SK-MEL-5 (cell line): ENCODE measurements at regions not wholly inside any gene's neighbourhood (a gene's known extent, or its start where the extent isn't known, plus 50 kb on each side); places are given as distances from the start of the nearest gene placed in this dataset.

Source experiments
- DNase-seq: peaks from one replicate; pipeline ENCODE4 v3.0.0-alpha.2; 2016; ENCODE audit warnings: low read depth, low spot score
- in situ Hi-C: cut with HindIII; loops from 2 replicates; pipeline ENCODE4 v1.10.0; 2016; ENCODE audit warnings: low sequenced_read_pairs, high pct_unique_total_duplicates, low pct_unique_long_range_greater_than_20kb

DNA sequence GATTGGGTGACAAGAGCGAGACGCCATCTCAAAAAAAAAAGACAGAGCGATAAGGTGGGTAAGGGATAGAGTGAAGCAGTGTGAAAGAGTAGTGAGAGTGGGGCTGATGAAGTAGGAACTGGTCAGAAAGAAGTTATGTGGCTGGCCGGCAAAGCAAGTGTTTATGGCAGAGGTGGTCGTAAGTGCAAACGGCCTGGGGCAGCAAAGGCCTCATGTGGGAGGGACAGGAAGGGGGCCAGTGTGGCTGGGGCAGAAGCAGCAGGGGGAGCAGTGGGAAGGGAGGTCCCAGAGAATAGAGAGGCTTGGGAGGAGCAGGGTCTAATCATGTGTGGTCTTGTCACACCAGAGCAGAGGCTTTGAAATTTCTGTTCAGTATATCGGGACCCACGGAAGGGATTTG lies 186.2 kb downstream of the HS3ST3B1 start:
- in situ Hi-C loops, result no loop called here
- DNase-seq, result no peak

DNA sequence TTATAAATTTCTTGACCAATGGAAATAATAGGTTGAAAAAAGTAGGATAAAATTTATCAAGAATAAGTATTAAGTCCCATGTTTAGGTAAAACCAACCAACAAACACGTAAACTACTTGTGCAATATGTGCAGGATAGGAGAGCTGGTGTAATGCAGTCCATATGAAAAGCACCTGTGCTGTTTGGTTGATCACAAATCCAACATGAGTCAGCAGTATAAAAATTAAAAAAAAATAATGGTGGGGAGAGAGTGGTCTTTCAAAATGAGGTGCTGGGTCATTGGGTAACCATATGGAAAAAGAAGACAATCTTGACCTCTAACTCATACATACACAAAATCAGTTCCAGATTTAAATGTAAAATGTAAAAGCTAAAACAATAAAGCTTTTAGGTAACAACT lies 181.8 kb downstream of the HS3ST3B1 start:
- in situ Hi-C loops, result no loop called here
- DNase-seq, result no peak

DNA sequence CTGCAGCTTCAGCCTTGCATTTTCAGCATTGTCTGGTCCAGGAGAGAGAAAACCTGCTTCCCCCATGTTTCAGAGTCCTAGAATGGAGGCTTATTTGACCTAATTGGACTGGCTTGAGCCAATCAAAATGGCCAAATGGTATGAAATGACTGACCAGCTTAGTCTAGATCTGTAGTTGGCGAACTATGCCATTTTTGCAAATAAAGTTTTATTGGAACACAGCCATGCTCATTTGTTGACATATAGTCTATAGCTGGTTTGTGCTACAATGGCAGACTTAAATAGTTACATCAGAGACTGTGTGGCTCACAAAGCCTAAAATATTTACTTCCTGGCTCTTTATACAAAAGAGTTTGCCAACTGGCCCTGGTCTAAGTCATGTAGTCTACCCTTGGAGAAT lies 180.8 kb downstream of the HS3ST3B1 start:
- DNase-seq, result no peak
- in situ Hi-C loops, result no loop called here

DNA sequence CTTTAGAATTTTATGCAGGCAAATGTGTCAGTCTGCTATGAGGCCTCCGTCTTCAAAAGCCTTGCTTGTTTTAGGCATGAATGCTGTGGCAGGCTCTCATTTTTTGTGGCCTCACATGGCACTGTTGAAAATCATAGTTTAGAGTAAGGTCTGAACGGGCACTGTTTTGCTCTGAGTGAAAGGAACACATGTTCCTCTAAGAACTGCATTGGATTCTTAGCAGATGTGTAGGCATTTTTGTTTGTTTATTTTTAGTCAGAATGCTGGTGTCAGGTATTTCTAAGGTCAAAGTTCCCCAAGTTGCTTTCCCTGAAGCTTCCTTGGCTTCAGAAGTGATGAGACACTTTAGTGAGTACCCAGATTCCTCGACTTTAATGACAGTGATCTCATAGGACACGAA lies 173.7 kb downstream of the HS3ST3B1 start:
- DNase-seq, result no peak
- in situ Hi-C loops, result no loop called here

DNA sequence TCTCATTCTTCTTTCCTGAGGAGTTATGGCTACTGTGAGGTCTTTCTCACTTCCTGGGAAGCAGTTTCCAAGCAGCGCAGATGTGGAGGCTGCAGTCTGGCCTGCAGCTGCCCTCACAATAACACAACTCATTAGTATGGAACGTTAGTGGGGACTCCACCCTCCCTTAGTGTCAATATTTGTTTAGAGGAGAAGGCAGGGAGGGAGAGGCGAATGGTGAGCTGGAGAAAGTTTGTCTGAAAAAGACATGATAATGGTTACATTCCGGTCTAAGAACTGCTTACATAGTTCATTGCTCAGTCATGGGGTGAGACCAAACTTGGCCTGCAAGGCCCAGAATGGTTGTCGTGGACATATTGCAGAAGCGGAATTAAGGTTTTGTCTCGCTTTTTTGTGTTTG lies 170.2 kb downstream of the HS3ST3B1 start:
- in situ Hi-C loops, result no loop called here
- DNase-seq, result no peak

DNA sequence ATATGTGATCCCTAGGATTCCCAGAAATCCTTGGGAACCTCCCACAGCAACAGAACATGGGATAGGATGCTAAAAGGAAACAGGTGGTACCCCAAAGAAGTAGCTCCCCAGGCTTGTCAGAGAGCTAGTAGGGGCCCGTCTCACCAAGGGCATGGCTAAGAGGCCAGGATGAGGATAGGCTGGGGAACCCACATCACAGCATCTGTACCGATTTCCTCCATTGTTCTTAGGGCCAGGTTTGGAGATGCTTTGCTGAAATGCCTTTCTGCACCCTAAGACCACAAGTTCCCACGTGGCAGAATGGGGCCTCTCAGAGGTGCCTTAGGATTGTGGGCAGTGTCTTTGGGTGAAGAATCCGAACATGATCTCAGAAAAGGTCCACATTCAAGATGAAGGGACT lies 169.5 kb downstream of the HS3ST3B1 start:
- no peak for DNase-seq
- in situ Hi-C loops, result no loop called here

DNA sequence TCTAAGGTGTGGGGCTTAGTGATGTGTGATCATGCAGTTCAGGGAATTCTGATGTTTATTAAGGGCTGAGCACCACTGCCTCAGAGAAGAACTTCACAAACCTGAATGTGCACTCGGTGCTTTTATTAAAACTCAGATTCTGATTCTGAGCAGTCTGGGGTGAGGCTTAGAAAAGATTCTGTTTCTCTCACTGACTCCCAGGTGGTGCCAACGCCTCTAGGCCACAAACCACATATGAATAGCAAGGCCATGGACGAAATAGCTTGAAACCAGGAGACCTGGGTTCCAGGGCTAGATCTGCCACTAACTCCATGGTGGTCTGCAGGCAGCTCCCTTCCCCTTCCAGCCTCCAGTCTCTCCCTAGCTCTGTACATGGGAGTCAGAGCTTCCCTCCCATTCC lies 169.1 kb downstream of the HS3ST3B1 start:
- no peak for DNase-seq
- in situ Hi-C loops, result no loop called here

DNA sequence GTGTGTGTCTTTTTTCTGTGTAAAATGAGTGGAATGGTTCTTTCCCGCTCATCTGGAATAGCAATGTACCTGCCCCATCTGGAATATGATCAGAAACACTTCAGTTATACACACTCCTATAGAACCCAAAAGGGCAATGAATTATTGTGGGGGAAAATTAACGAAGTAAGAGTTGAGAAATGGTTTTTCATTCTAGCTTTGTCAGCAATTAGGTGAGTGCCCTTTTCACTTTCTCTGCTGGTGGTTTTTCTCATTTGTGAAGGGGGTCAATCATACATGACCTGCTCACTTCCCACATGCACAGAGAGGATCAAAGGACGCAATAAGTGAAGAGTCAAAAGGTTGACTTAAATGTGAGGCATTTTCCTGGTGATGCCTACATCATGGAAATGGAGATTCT lies 168.0 kb downstream of the HS3ST3B1 start:
- in situ Hi-C loops, result no loop called here

DNA sequence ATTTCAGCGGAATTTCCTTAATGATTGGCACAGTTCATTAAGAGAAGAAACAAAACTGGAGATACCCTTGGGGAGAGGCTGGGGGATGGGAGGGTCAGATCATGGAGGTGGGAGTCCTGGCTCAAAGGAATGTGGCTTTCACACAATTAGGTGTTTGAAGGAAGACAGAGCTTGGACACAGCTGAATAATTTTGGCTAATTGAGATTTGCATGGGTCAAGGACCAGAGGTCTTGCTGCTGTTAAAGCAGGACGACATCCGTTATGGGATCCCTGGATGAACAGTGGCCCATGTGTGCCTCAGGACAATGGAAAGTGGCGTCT lies 160.3 kb downstream of the HS3ST3B1 start:
- no peak for DNase-seq
- in situ Hi-C loops, result no loop called here

More for the DNA sequence above, 168.0 kb downstream of the HS3ST3B1 start:
- no peak for DNase-seq

DNA sequence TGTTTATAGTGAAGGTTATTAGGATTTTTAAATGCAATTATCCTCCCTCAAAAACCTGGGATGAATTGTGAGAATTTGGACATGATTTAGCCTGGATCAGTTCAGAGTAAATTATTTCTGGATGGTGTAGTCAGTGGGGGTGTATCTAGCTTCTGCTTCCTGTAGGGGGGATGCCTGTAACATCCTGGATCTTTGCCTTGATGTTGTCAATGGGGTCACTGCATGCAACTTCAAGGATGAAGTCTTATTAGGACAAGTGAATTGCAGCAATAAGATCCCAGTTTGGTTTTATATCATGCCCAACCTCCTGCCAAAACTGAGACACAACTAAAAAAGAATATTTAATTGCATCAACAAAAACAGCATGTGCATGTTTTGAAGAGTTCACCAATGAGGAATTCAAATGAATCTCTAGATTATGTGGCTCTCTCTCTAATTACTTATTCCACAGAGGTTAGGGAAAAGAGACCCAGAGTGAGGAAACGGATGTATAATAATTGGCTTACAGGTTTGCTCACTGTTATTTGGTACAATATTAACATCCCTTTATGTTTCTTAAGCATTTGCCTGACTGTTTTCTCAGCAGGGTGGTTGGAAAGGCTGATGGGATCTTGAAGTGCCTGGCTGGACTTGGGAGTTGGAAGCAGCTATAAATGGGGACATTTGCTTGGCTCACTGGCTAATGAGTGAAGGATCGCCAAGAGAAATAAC lies 159.8 kb downstream of the HS3ST3B1 start:
- DNase-seq, result no peak
- in situ Hi-C loops, result no loop called here

DNA sequence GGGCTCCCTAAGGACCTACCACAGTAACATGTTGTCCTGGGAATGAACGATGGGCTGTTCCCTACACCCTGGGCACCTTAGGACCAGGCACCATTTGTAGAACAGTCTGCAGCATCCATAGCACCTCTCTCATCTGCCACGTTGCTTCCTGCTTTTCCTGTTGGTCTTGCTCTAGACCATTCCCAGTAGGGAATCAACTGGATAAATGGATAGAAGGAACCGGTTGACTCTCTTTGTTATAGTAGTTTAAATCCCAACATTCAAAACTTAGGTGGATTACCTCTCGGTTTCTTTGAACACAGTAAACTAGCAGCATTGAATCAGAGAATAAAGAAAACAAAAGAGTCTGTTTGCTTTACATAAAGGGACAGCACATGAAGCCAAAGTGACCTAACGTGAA lies 159.1 kb downstream of the HS3ST3B1 start:
- in situ Hi-C loops, result no loop called here
- no peak for DNase-seq

DNA sequence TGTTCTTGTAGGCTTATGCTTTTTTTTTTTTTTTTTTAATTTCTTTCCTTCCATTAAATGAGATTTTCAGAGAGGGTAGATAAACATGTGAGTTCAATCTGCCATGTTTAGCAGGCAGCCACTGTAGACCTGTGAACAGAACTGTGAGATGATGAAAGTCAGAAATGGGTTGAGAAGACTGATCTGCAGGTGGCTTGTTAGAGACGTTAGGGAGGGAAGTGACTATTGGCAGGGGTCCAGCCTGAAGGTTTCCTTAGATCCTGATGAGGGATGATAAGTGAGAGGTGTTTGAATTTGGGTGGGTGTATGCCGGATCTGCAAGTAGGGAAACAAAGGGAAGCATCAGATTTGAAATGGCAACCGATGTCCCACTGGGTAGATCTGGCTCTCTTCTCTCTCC lies 157.8 kb downstream of the HS3ST3B1 start:
- in situ Hi-C loops, result no loop called here
- DNase-seq, result no peak

DNA sequence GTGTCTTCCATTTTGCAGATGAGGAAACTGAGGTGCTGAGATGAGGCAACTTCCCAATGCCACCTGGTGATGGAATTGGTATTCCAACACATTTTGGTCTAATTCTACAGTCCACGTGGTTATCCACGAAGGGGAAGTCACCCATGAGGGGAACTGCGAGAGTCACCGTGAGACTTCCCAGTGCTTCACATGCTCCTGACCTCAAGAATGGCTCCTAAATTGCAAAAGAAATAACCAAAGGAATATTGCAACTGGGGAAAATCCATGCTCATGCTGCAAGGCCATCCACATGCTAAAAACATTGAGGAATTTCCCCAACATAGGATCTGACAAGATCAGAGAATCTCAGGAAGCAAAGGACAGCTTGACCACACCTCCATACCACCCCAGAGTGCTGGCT lies 153.9 kb downstream of the HS3ST3B1 start:
- in situ Hi-C loops, result no loop called here
- no peak for DNase-seq

DNA sequence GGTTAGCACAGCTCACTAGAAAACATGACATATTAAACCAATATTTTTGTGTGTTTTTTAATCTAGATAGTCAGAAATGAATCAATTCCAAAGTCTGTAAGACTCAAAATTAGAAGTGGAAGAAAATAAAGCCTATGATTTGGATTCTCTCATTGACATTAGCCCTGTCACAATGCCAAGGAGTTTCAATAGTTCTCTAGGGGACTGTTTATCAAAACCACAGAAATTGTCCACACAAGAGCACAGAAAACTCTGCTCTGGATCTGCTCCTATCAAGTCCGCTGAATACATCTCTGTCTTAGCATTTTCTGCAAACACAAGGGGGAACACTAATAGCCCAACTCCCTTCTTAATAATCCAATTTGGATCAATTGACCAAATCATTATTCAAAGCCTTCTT lies 152.0 kb downstream of the HS3ST3B1 start:
- DNase-seq, result no peak
- in situ Hi-C loops, result no loop called here

DNA sequence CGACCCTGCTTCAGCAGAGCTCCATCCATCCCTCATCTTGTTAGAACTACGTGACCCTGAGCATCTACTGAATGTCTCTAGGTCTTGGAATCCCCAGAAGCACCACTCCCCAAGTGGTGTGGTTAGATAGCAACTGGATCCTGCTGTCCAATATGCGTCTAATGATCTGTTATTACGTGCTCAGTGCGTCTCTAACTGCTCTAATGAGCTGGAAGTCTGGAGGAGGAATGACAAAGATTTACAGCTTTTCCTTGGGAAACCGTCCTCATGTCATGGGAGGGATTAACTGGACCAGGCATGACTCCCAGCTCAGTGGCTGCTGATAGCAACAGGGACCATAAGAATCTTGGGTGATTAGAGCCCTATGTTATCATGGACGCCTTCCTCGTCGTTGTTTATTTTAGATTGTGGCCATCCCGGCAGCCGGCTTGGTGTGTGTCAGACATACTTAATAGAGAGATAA lies 150.9 kb downstream of the HS3ST3B1 start:
- in situ Hi-C loops, result no loop called here
- no peak for DNase-seq

DNA sequence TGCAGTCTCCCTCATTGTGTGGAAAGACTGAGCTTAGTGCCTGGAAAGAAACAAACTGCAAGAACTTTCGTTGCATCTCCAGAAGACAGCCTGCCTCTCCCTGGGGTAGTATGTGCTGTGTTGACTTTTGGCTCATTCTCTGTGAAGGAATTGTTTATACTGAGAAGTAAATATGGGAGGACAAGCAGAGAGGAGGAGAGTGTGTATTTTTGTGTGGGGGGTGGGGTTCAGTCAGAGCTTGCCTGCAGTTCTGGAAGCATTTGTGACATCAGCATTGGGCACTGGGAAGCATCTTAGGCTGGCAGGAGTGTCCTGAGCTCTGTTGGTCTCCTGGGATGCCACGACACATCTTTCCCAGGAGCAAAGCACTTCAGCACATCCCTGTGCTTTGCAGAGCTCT lies 147.9 kb downstream of the HS3ST3B1 start:
- in situ Hi-C loops, result no loop called here
- DNase-seq, result no peak

DNA sequence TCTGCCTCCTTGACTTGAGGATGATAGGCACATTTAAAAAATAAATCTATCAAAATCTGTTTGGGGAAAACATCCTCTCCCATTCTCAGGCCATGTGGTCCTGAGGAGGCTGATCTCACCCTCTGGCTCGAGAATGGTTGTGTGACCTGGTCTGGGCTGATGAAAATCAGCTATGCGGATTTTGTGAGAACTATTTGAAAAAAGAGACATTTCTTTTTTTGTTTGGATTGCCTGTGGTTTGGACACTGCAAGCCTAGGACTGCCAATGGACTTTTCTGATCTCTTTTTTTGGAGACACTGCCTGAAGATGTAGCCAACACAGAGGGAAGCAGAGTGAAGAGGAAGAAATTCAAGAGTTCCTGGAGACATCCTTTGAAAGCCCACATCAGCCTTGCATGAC lies 145.9 kb downstream of the HS3ST3B1 start:
- in situ Hi-C loops, result no loop called here
- no peak for DNase-seq

DNA sequence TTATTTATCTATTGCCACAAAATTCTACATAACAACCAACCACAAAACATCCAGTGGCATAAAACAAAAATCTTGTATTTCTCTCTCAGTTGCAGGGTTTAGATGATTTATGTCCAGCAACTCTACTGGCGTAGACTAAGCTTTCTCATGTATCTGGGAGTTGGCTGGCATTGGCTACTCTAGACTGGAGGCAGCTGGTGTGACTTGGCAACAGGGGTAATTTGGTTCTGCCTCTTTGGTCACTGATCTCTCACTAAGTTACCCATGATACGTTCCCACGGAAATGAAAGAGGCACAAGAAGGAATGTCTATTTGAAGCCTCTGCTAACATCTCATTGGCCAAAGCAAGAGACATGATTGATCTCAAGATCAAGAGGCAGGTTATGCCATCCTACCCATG lies 144.0 kb downstream of the HS3ST3B1 start:
- in situ Hi-C loops, result no loop called here
- no peak for DNase-seq

DNA sequence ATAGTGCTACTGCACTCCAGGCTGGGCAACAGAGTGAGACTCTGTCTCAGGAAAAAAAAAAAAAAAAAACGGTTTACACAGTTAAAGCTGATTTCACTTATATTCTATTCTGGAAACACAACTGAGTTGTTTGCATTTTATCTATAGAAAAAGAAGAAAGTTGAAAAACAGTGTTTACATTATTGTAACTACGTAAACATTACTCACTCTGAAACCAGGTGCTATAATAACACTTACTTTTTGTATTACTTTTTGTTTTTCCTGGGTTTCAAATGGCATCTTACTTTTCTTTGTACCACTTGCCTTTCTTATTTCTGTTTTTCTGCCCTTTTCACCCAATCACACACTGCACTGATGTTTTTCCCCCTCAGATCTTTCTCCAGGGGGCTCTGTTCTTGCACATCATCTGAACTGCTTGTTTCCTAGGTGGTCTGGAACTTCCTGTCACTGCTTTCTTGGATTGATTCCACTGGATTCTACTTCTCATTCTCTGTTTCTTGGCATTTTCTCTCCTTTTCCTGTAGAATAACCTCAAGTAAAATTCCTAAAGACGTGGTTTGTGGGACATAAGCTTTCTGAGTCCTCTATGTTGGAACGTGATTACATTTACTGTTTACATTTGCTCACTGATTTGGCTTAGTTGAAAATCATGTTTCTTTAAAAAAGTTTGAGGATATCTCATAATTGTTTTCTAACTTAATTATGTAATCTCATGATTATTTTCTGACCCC lies 142.1 kb downstream of the HS3ST3B1 start:
- in situ Hi-C loops, result no loop called here
- no peak for DNase-seq
